SK-N-SH (cell line): ENCODE measurements at regions not wholly inside any gene's neighbourhood (a gene's known extent, or its start where the extent isn't known, plus 50 kb on each side); places are given as distances from the start of the nearest gene placed in this dataset.

Experiments used
- CTCF ChIA-PET: fragments of 300-600, 350-600 bp; formaldehyde crosslinking; extraction: SDS; loops from one replicate; lab custom pipeline; 2021; lab: Yijun Ruan, JAX
- POLR2A ChIA-PET: fragments of 350-600 bp; sonication (Branson Sonifier 250); formaldehyde crosslinking; extraction: SDS; loops from one replicate; lab custom pipeline; 2020; ENCODE audit warnings: antibody characterized with exemption, inconsistent platforms; lab: Yijun Ruan, JAX
- DNase-seq: peaks from one replicate; pipeline ENCODE4 v3.0.0; 2012
- H2AFZ ChIP-seq: fragments of 200-600 bp; sonication (generic); 2 replicates; pipeline ENCODE4 v1.8.1; 2016; ENCODE audit warnings: antibody characterized with exemption, mild to moderate bottlenecking, low read depth
- H3F3A ChIP-seq: fragments of 200-600 bp; sonication (generic); replicated peaks from 2 replicates; pipeline ENCODE3; 2016; ENCODE audit warnings: antibody characterized with exemption, mild to moderate bottlenecking; ENCODE audit not compliant: insufficient read depth
- H3K27ac ChIP-seq, 2 experiments: fragments of 200-500 bp in 1 of 2; fragments of 200-600 bp in 1 of 2; sonication (Bioruptor generic) in 1 of 2; sonication (generic), shearing (Covaris generic) in 1 of 2; 2 replicates each; pipeline versions ENCODE4 v1.5.1 to v1.6.1; 2014 to 2016; ENCODE audit warnings: low read depth in 2 of 2, inconsistent platforms in 1 of 2, low read length in 1 of 2, mild to moderate bottlenecking in 1 of 2, mixed read lengths in 1 of 2
- H3K27me3 ChIP-seq: fragments of 200-600 bp; sonication (generic), shearing (Covaris generic); 2 replicates; pipeline ENCODE4 v1.6.1; 2016; ENCODE audit warnings: mixed run types; ENCODE audit not compliant: insufficient read depth
- H3K36me3 ChIP-seq, 2 experiments: fragments of 200-500 bp in 1 of 2; fragments of 200-600 bp in 1 of 2; sonication (Bioruptor generic) in 1 of 2; sonication (generic) in 1 of 2; replicated peaks in 1 of 2; 2 replicates each; pipeline versions ENCODE3 to v1.5.1; 2014 to 2016; ENCODE audit warnings: low read length in 1 of 2, mild to moderate bottlenecking in 1 of 2; ENCODE audit not compliant: insufficient read depth in 2 of 2, control insufficient read depth in 1 of 2
- H3K4me1 ChIP-seq, 2 experiments: fragments of 200-500 bp in 1 of 2; fragments of 200-600 bp in 1 of 2; sonication (Bioruptor generic) in 1 of 2; sonication (generic), shearing (Covaris generic) in 1 of 2; 2 replicates each; pipeline versions ENCODE4 v1.5.1 to v1.6.1; 2014 to 2016; ENCODE audit warnings: low read depth in 1 of 2, low read length in 1 of 2, mixed run types in 1 of 2; ENCODE audit not compliant: insufficient read depth in 2 of 2, control insufficient read depth in 1 of 2
- H3K4me2 ChIP-seq: fragments of 200-600 bp; sonication (generic), shearing (Covaris generic); 2 replicates; pipeline ENCODE4 v1.6.1; 2017; ENCODE audit warnings: mixed run types
- H3K4me3 ChIP-seq, 2 experiments: fragments of 200-500 bp in 1 of 2; fragments of 200-600 bp in 1 of 2; sonication (Bioruptor generic) in 1 of 2; sonication (generic), shearing (Covaris generic) in 1 of 2; 2 replicates each; pipeline versions ENCODE4 v1.5.1 to v1.8.1; 2014 to 2016; ENCODE audit warnings: low read depth in 2 of 2, inconsistent platforms in 1 of 2, low read length in 1 of 2, mild to moderate bottlenecking in 1 of 2, mixed read lengths in 1 of 2, moderate library complexity in 1 of 2
- H3K79me2 ChIP-seq: fragments of 200-600 bp; sonication (generic); 2 replicates; pipeline ENCODE4 v1.8.1; 2017; ENCODE audit warnings: mild to moderate bottlenecking; ENCODE audit not compliant: insufficient read depth
- H3K9ac ChIP-seq: fragments of 200-600 bp; sonication (generic); 2 replicates; pipeline ENCODE4 v1.6.1; 2017; ENCODE audit warnings: mixed run types
- H3K9me2 ChIP-seq: fragments of 200-600 bp; sonication (generic); 2 replicates; pipeline ENCODE4 v1.6.1; 2017; ENCODE audit warnings: mixed run types
- H3K9me3 ChIP-seq: fragments of 200-600 bp; sonication (generic); 2 replicates; pipeline ENCODE4 v1.6.1; 2017; ENCODE audit warnings: mixed run types, mild to moderate bottlenecking, moderate library complexity
- H4K20me1 ChIP-seq: fragments of 200-600 bp; sonication (generic); 2 replicates; pipeline ENCODE4 v1.6.1; 2017; ENCODE audit warnings: mild to moderate bottlenecking, mixed run types; ENCODE audit not compliant: insufficient read depth
- EZH2phosphoT487 ChIP-seq: fragments of 200-600 bp; sonication (generic); IDR thresholded peaks from 2 replicates; pipeline ENCODE4 v1.6.1; 2017; ENCODE audit warnings: low read depth, mixed run types, mild to moderate bottlenecking, antibody characterized with exemption, moderate library complexity, borderline replicate concordance
- IRF3 ChIP-seq: fragments of 150-350 bp; IDR thresholded peaks from 2 replicates; pipeline ENCODE4 v1.6.1; 2016; ENCODE audit warnings: mild to moderate bottlenecking, low read depth, low read length
- NFIC ChIP-seq: IDR thresholded peaks from 2 replicates; pipeline ENCODE4 v1.4.0; 2012; ENCODE audit warnings: borderline replicate concordance
- NRF1 ChIP-seq: IDR thresholded peaks from 2 replicates; pipeline ENCODE4 v1.6.1; 2012; ENCODE audit warnings: low read depth, mild to moderate bottlenecking, low read length
- PBX3 ChIP-seq: IDR thresholded peaks from 2 replicates; pipeline ENCODE4; 2012
- RFX5 ChIP-seq: IDR thresholded peaks from 2 replicates; pipeline ENCODE4 v1.6.1; 2012; ENCODE audit warnings: mild to moderate bottlenecking, improper control_type of control experiment, low read length
- SMC3 ChIP-seq: IDR thresholded peaks from 2 replicates; pipeline ENCODE4 v1.6.1; 2012; ENCODE audit warnings: low read depth, low read length, improper control_type of control experiment
- USF2 ChIP-seq: fragments of 150-350 bp; IDR thresholded peaks from 2 replicates; pipeline ENCODE4 v1.6.1; 2017; ENCODE audit warnings: antibody characterized with exemption, low read length, low read depth, borderline replicate concordance
- WGBS: methylation state at CpG from one replicate; pipeline ENCODE4 v1.1.6; 2017; ENCODE audit warnings: low lambda C conversion rate; 5-methylcytosine and 5-hydroxymethylcytosine counted together

- TF ChIP-seq NFIC (no peak), EZH2phosphoT487 (no peak), SMC3 (no peak), PBX3 (no peak), IRF3 (no peak)
- TF ChIP-seq, all 33 proteins: peak for 0
- Histone ChIP-seq H3K9me2 (no peaks in the 10 kb centered on the region), H4K20me1 (no peaks in the 10 kb centered on the region), H3K9ac (no peak overlapping the region), H3K9me3 (no peaks in the 10 kb centered on the region), H3K4me1 (peaks cover 0 to 9% of the 10 kb centered on the region in 2 experiments; a peak in 1 of 4 replicates), H3K27ac (no peak overlapping the region), H3K27me3 (no peaks in the 10 kb centered on the region; the same call in 1 of the 2 replicates), H3K79me2 (no peaks in the 10 kb centered on the region), H3K4me3 (no peak overlapping the region), H3K4me2 (no peak overlapping the region), H3F3A (no peaks in the 10 kb centered on the region), H2AFZ (no peak overlapping the region), H3K36me3 (no peaks in the 10 kb centered on the region)
- 58% methylated on average over 8 of the region's 8 CpGs for whole genome bisulfite sequencing
- CTCF ChIA-PET: interaction anchor here (5.6 kb wide), 1 partner anchor 12 kb away, joined by 37 read pairs; no protein-coding TSS in a partner anchor
- POLR2A ChIA-PET: no interaction called here
- no peak for DNase-seq
These were observed 176.0 kb upstream of the LINGO1 start for GRCh38 chr15:77808581-77809177.

GRCh38 chr15:77808075-77808474, 175.4 kb upstream of the LINGO1 start:
- Histone ChIP-seq H3K36me3 (no peaks in the 10 kb centered on the region), H3K79me2 (no peaks in the 10 kb centered on the region), H3K27ac (no peak overlapping the region), H2AFZ (no peak overlapping the region), H3K9me3 (no peaks in the 10 kb centered on the region), H3K4me3 (no peak overlapping the region), H3K9me2 (no peaks in the 10 kb centered on the region), H3K4me1 (peaks cover 0 to 9% of the 10 kb centered on the region in 2 experiments; a peak in 1 of 4 replicates), H3K9ac (no peak overlapping the region), H3K27me3 (no peaks in the 10 kb centered on the region; the same call in 1 of the 2 replicates), H3K4me2 (no peak overlapping the region), H4K20me1 (no peaks in the 10 kb centered on the region), H3F3A (no peaks in the 10 kb centered on the region)
- TF ChIP-seq USF2: no peak
- WGBS: 50% methylated on average over 6 of the region's 7 CpGs
- POLR2A ChIA-PET: no interaction called here
- no peak for DNase-seq
- CTCF ChIA-PET: interaction anchor here (1.0 to 5.6 kb wide), 3 partner anchors 13 to 174 kb away, joined by 5 to 37 read pairs (median 16); partner anchors contain the start of gene LINGO1

GRCh38 chr15:77807611-77808010, 174.9 kb upstream of the LINGO1 start:
- no peak for DNase-seq
- Histone ChIP-seq H3K9me3 (no peaks in the 10 kb centered on the region), H3K4me3 (no peak overlapping the region), H3K27ac (no peak overlapping the region), H3K36me3 (no peaks in the 10 kb centered on the region), H3K4me2 (no peak overlapping the region), H3K4me1 (peaks cover 0 to 9% of the 10 kb centered on the region in 2 experiments; a peak in 1 of 4 replicates), H3K9ac (no peak overlapping the region), H2AFZ (no peak overlapping the region), H3K9me2 (no peaks in the 10 kb centered on the region), H4K20me1 (no peaks in the 10 kb centered on the region), H3F3A (no peaks in the 10 kb centered on the region), H3K79me2 (no peaks in the 10 kb centered on the region), H3K27me3 (no peaks in the 10 kb centered on the region; the same call in 1 of the 2 replicates)
- TF ChIP-seq RFX5 (no peak), NRF1 (no peak)
- CTCF ChIA-PET: interaction anchor here (0.9 to 3.5 kb wide), 5 partner anchors 9 to 264 kb away, joined by 3 to 22 read pairs (median 5); partner anchors contain the start of gene LINGO1
- POLR2A ChIA-PET: no interaction called here
- 78% methylated on average over 9 of the region's 9 CpGs for WGBS
